Keratinocyte (primary cell): ENCODE measurements at regions not wholly inside any gene's neighbourhood (a gene's known extent, or its start where the extent isn't known, plus 50 kb on each side); places are given as distances from the start of the nearest gene placed in this dataset.

Source experiments
- DNase-seq: peaks from one replicate; pipeline ENCODE4 v3.0.0-alpha.2; 2011; ENCODE audit warnings: low read depth, missing footprints, low spot score
- FAIRE-seq: peaks from 2 replicates; lab custom pipeline; 2011; peaks lifted over from hg19 to GRCh38; lab: Jason Lieb, UNC
- H2AFZ ChIP-seq: 2 replicates; pipeline ENCODE4 v1.6.0; 2012; ENCODE audit warnings: low read length, control low read depth, inconsistent platforms; ENCODE audit not compliant: control insufficient read depth
- H3K27ac ChIP-seq: 2 replicates; pipeline ENCODE4 v1.5.1; 2011; ENCODE audit warnings: low read length; ENCODE audit not compliant: control insufficient read depth, insufficient read depth
- H3K27me3 ChIP-seq: 3 replicates; pipeline ENCODE4 v1.6.0; 2011; ENCODE audit warnings: low read length; ENCODE audit not compliant: control insufficient read depth, insufficient read depth; ENCODE audit errors: extremely low read depth
- H3K36me3 ChIP-seq, 2 experiments: 2 replicates in 1 of 2; 3 replicates in 1 of 2; pipeline ENCODE4 v1.5.1; 2011; ENCODE audit warnings: low read length in 2 of 2, mild to moderate bottlenecking in 1 of 2; ENCODE audit not compliant: control insufficient read depth in 2 of 2, insufficient read depth in 2 of 2; ENCODE audit errors: extremely low read depth in 1 of 2
- H3K4me1 ChIP-seq: 3 replicates; pipeline ENCODE4 v1.5.1; 2011; ENCODE audit warnings: low read length; ENCODE audit not compliant: control insufficient read depth, insufficient read depth; ENCODE audit errors: extremely low read depth
- H3K4me2 ChIP-seq: 3 replicates; pipeline ENCODE4 v1.6.0; 2011; ENCODE audit warnings: low read depth, low read length; ENCODE audit not compliant: control insufficient read depth, insufficient read depth; ENCODE audit errors: extremely low read depth
- H3K4me3 ChIP-seq, 3 experiments: fragments of 200-600 bp in 1 of 3; sonication (generic) in 1 of 3; 2 replicates in 2 of 3; 3 replicates in 1 of 3; pipeline ENCODE4 v1.5.1; 2011 to 2016; ENCODE audit warnings: low read length in 3 of 3, mild to moderate bottlenecking in 3 of 3, control low read depth in 2 of 3, inconsistent platforms in 1 of 3, low read depth in 1 of 3, mixed read lengths in 1 of 3, mixed run types in 1 of 3, moderate library complexity in 1 of 3; ENCODE audit not compliant: control insufficient read depth in 2 of 3, insufficient read depth in 2 of 3; ENCODE audit errors: extremely low read depth in 1 of 3
- H3K79me2 ChIP-seq: 2 replicates; pipeline ENCODE4 v1.6.0; 2012; ENCODE audit warnings: low read length; ENCODE audit not compliant: control insufficient read depth, insufficient read depth
- H3K9ac ChIP-seq: 3 replicates; pipeline ENCODE4 v1.6.0; 2011; ENCODE audit warnings: low read length; ENCODE audit not compliant: control insufficient read depth, insufficient read depth; ENCODE audit errors: extremely low read depth
- H3K9me1 ChIP-seq: 3 replicates; pipeline ENCODE4 v1.6.0; 2011; ENCODE audit warnings: low read length; ENCODE audit not compliant: control insufficient read depth, insufficient read depth; ENCODE audit errors: extremely low read depth
- H3K9me3 ChIP-seq: 2 replicates; pipeline ENCODE4 v1.5.1; 2012; ENCODE audit warnings: low read depth, low read length; ENCODE audit not compliant: control insufficient read depth
- H4K20me1 ChIP-seq: 3 replicates; pipeline ENCODE4 v1.6.0; 2011; ENCODE audit warnings: low read length; ENCODE audit not compliant: control insufficient read depth, insufficient read depth; ENCODE audit errors: extremely low read depth
- CTCF ChIP-seq, 3 experiments: IDR thresholded peaks in 1 of 3; conservative IDR thresholded peaks in 1 of 3; optimal IDR thresholded peaks in 1 of 3; 2 replicates in 2 of 3; 3 replicates in 1 of 3; pipeline versions ENCODE3 to v1.5.1; 2011; ENCODE audit warnings: low read length in 3 of 3, mild to moderate bottlenecking in 3 of 3, moderate library complexity in 2 of 3, control low read depth in 1 of 3, inconsistent platforms in 1 of 3; ENCODE audit not compliant: insufficient read depth in 2 of 3; ENCODE audit errors: extremely low read depth in 1 of 3
- EZH2 ChIP-seq: IDR thresholded peaks from one replicate; pipeline ENCODE4 v1.6.1; 2012; ENCODE audit warnings: inconsistent platforms, mild to moderate bottlenecking, low read length, moderate library complexity
- dilution Hi-C: fragments of 300-500 bp; cut with MboI; formaldehyde crosslinking; loops from one replicate; pipeline ENCODE4 v1.7.0; 2020; ENCODE audit warnings: low sequenced_read_pairs; ENCODE audit not compliant: extremely low pct_ligation_motif_present

GRCh38 chr4:108445716-108446115 is 174.7 kb upstream of the RPL34 start:
- no peak overlapping the region for H3K9ac ChIP-seq
- H2AFZ ChIP-seq: no peak overlapping the region
- no peak overlapping the region for H3K27ac ChIP-seq
- DNase-seq: no peak
- H3K79me2 ChIP-seq: no peaks in the 10 kb centered on the region
- no peaks in the 10 kb centered on the region for H3K9me3 ChIP-seq
- H3K36me3 ChIP-seq: no peaks in the 10 kb centered on the region
- no peaks in the 10 kb centered on the region for H3K9me1 ChIP-seq
- FAIRE-seq: no peak
- H3K4me1 ChIP-seq: no peaks in the 10 kb centered on the region
- dilution Hi-C loops: no loop called here
- H3K27me3 ChIP-seq: no peaks in the 10 kb centered on the region
- no peaks in the 10 kb centered on the region for H4K20me1 ChIP-seq
- H3K4me3 ChIP-seq: no peak overlapping the region
- H3K4me2 ChIP-seq: no peak overlapping the region
- no peak for TF ChIP-seq CTCF (optimal IDR thresholded peaks at IDR 0.05 in 1 of 3, IDR thresholded peaks at IDR 0.05 in 1 of 3, conservative IDR thresholded peaks at IDR 0.05 in 1 of 3; ENCODE audit: extremely low read depth in 1 of 3, insufficient read depth in 2 of 3, low read length in 3 of 3)
- no peak for TF ChIP-seq EZH2

- Histone ChIP-seq H3K4me3 (no peak overlapping the region), H3K9me3 (no peaks in the 10 kb centered on the region), H3K9ac (no peak overlapping the region), H3K4me1 (no peaks in the 10 kb centered on the region), H3K4me2 (no peak overlapping the region), H3K9me1 (no peaks in the 10 kb centered on the region), H4K20me1 (no peaks in the 10 kb centered on the region), H3K27me3 (no peaks in the 10 kb centered on the region), H2AFZ (no peak overlapping the region), H3K36me3 (no peaks in the 10 kb centered on the region), H3K27ac (no peak overlapping the region), H3K79me2 (no peaks in the 10 kb centered on the region)
- TF ChIP-seq CTCF (optimal IDR thresholded peaks at IDR 0.05 in 1 of 3, IDR thresholded peaks at IDR 0.05 in 1 of 3, conservative IDR thresholded peaks at IDR 0.05 in 1 of 3; ENCODE audit: extremely low read depth in 1 of 3, insufficient read depth in 2 of 3, low read length in 3 of 3) (no peak), EZH2 (no peak)
- FAIRE-seq: no peak
- dilution Hi-C loops: no loop called here
- DNase-seq: no peak
Observed at GRCh38 chr4:108443585-108443984, 176.8 kb upstream of the RPL34 start.
